ENCODE measurements at regions not wholly inside any gene's neighbourhood (a gene's known extent, or its start where the extent isn't known, plus 50 kb on each side); places are given as distances from the start of the nearest gene placed in this dataset.

GRCh38 chr11:128399251-128400121 is 187.9 kb downstream of the ETS1 start:
- Histone ChIP-seq H3K4me3 (no peak overlapping the region), H3K27me3 (no peaks in the 10 kb centered on the region), H3K36me3 (no peaks in the 10 kb centered on the region), H3K27ac (no peak overlapping the region), H3K9me3 (no peaks in the 10 kb centered on the region), H3K4me1 (peaks cover 0 to 4% of the 10 kb centered on the region in 2 donors)
- TF ChIP-seq CTCF (IDR thresholded peaks at IDR 0.05), result no peak
- no peak for DNase-seq (ENCODE audit: low spot score)

GRCh38 chr11:128398517-128399250 is 188.7 kb downstream of the ETS1 start:
- H3K36me3 ChIP-seq, result no peaks in the 10 kb centered on the region
- no peak overlapping the region for H3K27ac ChIP-seq
- no peak for TF ChIP-seq CTCF (IDR thresholded peaks at IDR 0.05)
- no peak for DNase-seq (ENCODE audit: low spot score)
- H3K4me3 ChIP-seq, result no peak overlapping the region
- H3K27me3 ChIP-seq, result no peaks in the 10 kb centered on the region
- peaks cover 0 to 12% of the 10 kb centered on the region in 2 donors for H3K4me1 ChIP-seq
- no peaks in the 10 kb centered on the region for H3K9me3 ChIP-seq

GRCh38 chr11:128397362-128397761 is 190.0 kb downstream of the ETS1 start:
- H3K27me3 ChIP-seq, result no peaks in the 10 kb centered on the region
- no peaks in the 10 kb centered on the region for H3K36me3 ChIP-seq
- no peak overlapping the region for H3K27ac ChIP-seq
- no peak for DNase-seq (ENCODE audit: low spot score)
- no peaks in the 10 kb centered on the region for H3K9me3 ChIP-seq
- no peak overlapping the region for H3K4me3 ChIP-seq
- no peak for TF ChIP-seq CTCF (IDR thresholded peaks at IDR 0.05)
- peaks cover 0 to 20% of the 10 kb centered on the region in 2 donors for H3K4me1 ChIP-seq

GRCh38 chr11:128394431-128395089 is 192.8 kb downstream of the ETS1 start:
- peaks cover 0 to 40% of the 10 kb centered on the region in 2 donors for H3K4me1 ChIP-seq
- no peak for DNase-seq (ENCODE audit: low spot score)
- no peak for TF ChIP-seq CTCF (IDR thresholded peaks at IDR 0.05)
- H3K27me3 ChIP-seq, result no peaks in the 10 kb centered on the region
- H3K36me3 ChIP-seq, result no peaks in the 10 kb centered on the region
- no peak overlapping the region for H3K27ac ChIP-seq
- H3K9me3 ChIP-seq, result no peaks in the 10 kb centered on the region
- H3K4me3 ChIP-seq, result no peak overlapping the region

GRCh38 chr11:128392259-128392658 is 195.1 kb downstream of the ETS1 start:
- H3K4me1 ChIP-seq, result peaks cover 0 to 46% of the 10 kb centered on the region in 2 donors
- no peaks in the 10 kb centered on the region for H3K27me3 ChIP-seq
- no peaks in the 10 kb centered on the region for H3K9me3 ChIP-seq
- H3K4me3 ChIP-seq, result no peak overlapping the region
- H3K36me3 ChIP-seq, result no peaks in the 10 kb centered on the region
- DNase-seq (ENCODE audit: low spot score), result no peak
- H3K27ac ChIP-seq, result no peak overlapping the region
- TF ChIP-seq CTCF (IDR thresholded peaks at IDR 0.05), result no peak

Measured in right atrium auricular region (tissue), 2 donors.